OCI-LY7 (cell line): ENCODE measurements at regions not wholly inside any gene's neighbourhood (a gene's known extent, or its start where the extent isn't known, plus 50 kb on each side); places are given as distances from the start of the nearest gene placed in this dataset.

ENCODE experiments used
- BruUV-seq: library from RNA; stranded (reverse); fragments of 400-500 nt; replicated peaks from 2 replicates; lab custom pipeline; 2021; lab: Mats Ljungman, UMichigan
- CTCF ChIA-PET: fragments of 300-600 bp; sonication (Branson Sonifier 250); formaldehyde crosslinking; loops from one replicate; lab custom pipeline; 2022; ENCODE audit warnings: antibody characterized with exemption; ENCODE audit not compliant: unreplicated experiment; lab: Charles Lee
- POLR2A ChIA-PET: fragments of 300-600 bp; sonication (Branson Sonifier 250); formaldehyde crosslinking; loops from one replicate; lab custom pipeline; 2022; ENCODE audit warnings: antibody characterized with exemption; lab: Charles Lee
- DNase-seq: peaks from one replicate; pipeline ENCODE4 v3.0.0-alpha.2; 2015; ENCODE audit warnings: low spot score
- H2AFZ ChIP-seq: fragments of 200-600 bp; sonication (generic), shearing (Covaris generic); 2 replicates; pipeline ENCODE4 v1.6.1; 2014; ENCODE audit warnings: mild to moderate bottlenecking, antibody characterized with exemption, low read length, moderate library complexity
- H3K27ac ChIP-seq: fragments of 200-600 bp; sonication (generic); 2 replicates; pipeline ENCODE4 v1.5.1; 2014; ENCODE audit warnings: mixed run types, low read depth, mild to moderate bottlenecking, moderate library complexity, low read length, inconsistent platforms; ENCODE audit not compliant: poor library complexity, severe bottlenecking
- H3K36me3 ChIP-seq: fragments of 200-600 bp; sonication (generic); 2 replicates; pipeline ENCODE4 v1.6.1; 2014; ENCODE audit warnings: mild to moderate bottlenecking, antibody characterized with exemption, low read length, moderate library complexity, mixed read lengths; ENCODE audit not compliant: insufficient read depth
- H3K4me1 ChIP-seq: fragments of 200-600 bp; sonication (generic); 2 replicates; pipeline ENCODE4 v1.5.1; 2014; ENCODE audit warnings: mild to moderate bottlenecking, low read length; ENCODE audit not compliant: insufficient read depth, poor library complexity, severe bottlenecking
- H3K4me2 ChIP-seq: fragments of 200-600 bp; sonication (generic); 2 replicates; pipeline ENCODE4 v1.6.1; 2014; ENCODE audit warnings: mild to moderate bottlenecking, low read length
- H3K4me3 ChIP-seq: fragments of 200-600 bp; sonication (generic); 2 replicates; pipeline ENCODE4 v1.5.1; 2014; ENCODE audit warnings: mild to moderate bottlenecking, low read depth, low read length; ENCODE audit not compliant: poor library complexity, severe bottlenecking
- H3K79me2 ChIP-seq: fragments of 200-600 bp; sonication (generic); 2 replicates; pipeline ENCODE4 v1.6.1; 2016; ENCODE audit warnings: low read depth, mild to moderate bottlenecking, low read length, moderate library complexity, mixed read lengths; ENCODE audit not compliant: insufficient read depth
- H3K9me2 ChIP-seq: fragments of 200-600 bp; sonication (generic); 2 replicates; pipeline ENCODE4 v1.6.1; 2016; ENCODE audit warnings: mild to moderate bottlenecking, low read length, mixed read lengths; ENCODE audit not compliant: insufficient read depth
- H3K9me3 ChIP-seq: fragments of 200-600 bp; sonication (generic); 2 replicates; pipeline ENCODE4 v1.6.1; 2014; ENCODE audit warnings: mild to moderate bottlenecking, mixed run types, low read length, mixed read lengths
- H4K20me1 ChIP-seq: fragments of 200-600 bp; sonication (generic); 2 replicates; pipeline ENCODE4 v1.6.1; 2014; ENCODE audit warnings: mild to moderate bottlenecking, antibody characterized with exemption, low read length, moderate library complexity, mixed read lengths; ENCODE audit not compliant: insufficient read depth
- CTCF ChIP-seq: fragments of 200-600 bp; sonication (generic); conservative IDR thresholded peaks from 2 replicates; pipeline ENCODE4 v1.5.1; 2014; ENCODE audit warnings: mild to moderate bottlenecking, antibody characterized with exemption, low read length, moderate library complexity, mixed read lengths
- EZH2phosphoT487 ChIP-seq: fragments of 200-600 bp; sonication (generic); IDR thresholded peaks from 2 replicates; pipeline ENCODE4 v1.6.1; 2018; ENCODE audit warnings: low read depth, borderline replicate concordance, mild to moderate bottlenecking, mixed run types, antibody characterized with exemption, low read length, moderate library complexity, mixed read lengths
- intact Hi-C: fragments of 100-400 bp; cut with micrococcal nuclease; formaldehyde crosslinking; loops from one replicate; pipeline ENCODE4 v1.10.0; 2022; ENCODE audit not compliant: unreplicated experiment

GRCh38 chr4:26162101-26162500 is 158.7 kb upstream of the RBPJ start:
- no peaks in the 10 kb centered on the region for H4K20me1 ChIP-seq
- no peaks in the 10 kb centered on the region for H3K79me2 ChIP-seq
- DNase-seq, result no peak
- no peaks in the 10 kb centered on the region for H3K9me2 ChIP-seq
- H2AFZ ChIP-seq, result no peak overlapping the region
- H3K36me3 ChIP-seq, result no peaks in the 10 kb centered on the region
- H3K4me2 ChIP-seq, result no peak overlapping the region
- BruUV-seq, result no TSS peak
- H3K4me1 ChIP-seq, result no peaks in the 10 kb centered on the region
- TF ChIP-seq EZH2phosphoT487 (no peak), CTCF (no peak)
- no peaks in the 10 kb centered on the region for H3K9me3 ChIP-seq
- H3K27ac ChIP-seq, result no peak overlapping the region
- intact Hi-C loops, result no loop called here
- H3K4me3 ChIP-seq, result no peak overlapping the region
- ChIA-PET POLR2A (no interaction called here), CTCF (interaction anchor here (0.6 kb wide), 2 partner anchors 70 to 643 kb away, joined by 3 read pairs; no protein-coding TSS in a partner anchor)

GRCh38 chr4:26163425-26164362 is 157.1 kb upstream of the RBPJ start:
- no peak overlapping the region for H3K4me2 ChIP-seq
- H3K4me3 ChIP-seq, result no peak overlapping the region
- H3K79me2 ChIP-seq, result no peaks in the 10 kb centered on the region
- H3K36me3 ChIP-seq, result no peaks in the 10 kb centered on the region
- no peak overlapping the region for H3K27ac ChIP-seq
- BruUV-seq, result no TSS peak
- no peaks in the 10 kb centered on the region for H3K9me3 ChIP-seq
- no peak for DNase-seq
- no peaks in the 10 kb centered on the region for H4K20me1 ChIP-seq
- intact Hi-C loops, result no loop called here
- H3K4me1 ChIP-seq, result no peaks in the 10 kb centered on the region
- no peak overlapping the region for H2AFZ ChIP-seq
- no peaks in the 10 kb centered on the region for H3K9me2 ChIP-seq
- ChIA-PET CTCF (no interaction called here), POLR2A (interaction anchor here (0.6 kb wide), 2 partner anchors 28 to 55 kb away, joined by 3 to 5 read pairs; no protein-coding TSS in a partner anchor)
- TF ChIP-seq CTCF (no peak), EZH2phosphoT487 (no peak)

- ChIA-PET CTCF (no interaction called here), POLR2A (no interaction called here)
- no peaks in the 10 kb centered on the region for H3K36me3 ChIP-seq
- no peaks in the 10 kb centered on the region for H3K4me1 ChIP-seq
- DNase-seq, result no peak
- no peak overlapping the region for H3K27ac ChIP-seq
- no peaks in the 10 kb centered on the region for H4K20me1 ChIP-seq
- H3K4me3 ChIP-seq, result no peak overlapping the region
- TF ChIP-seq EZH2phosphoT487 (no peak), CTCF (no peak)
- no peaks in the 10 kb centered on the region for H3K9me3 ChIP-seq
- BruUV-seq, result no TSS peak
- intact Hi-C loops, result no loop called here
- no peak overlapping the region for H2AFZ ChIP-seq
- no peaks in the 10 kb centered on the region for H3K9me2 ChIP-seq
- no peak overlapping the region for H3K4me2 ChIP-seq
- H3K79me2 ChIP-seq, result no peaks in the 10 kb centered on the region
These were observed 149.3 kb upstream of the RBPJ start for GRCh38 chr4:26171501-26171900.
